ENCODE measurements at regions not wholly inside any gene's neighbourhood (a gene's known extent, or its start where the extent isn't known, plus 50 kb on each side); places are given as distances from the start of the nearest gene placed in this dataset.
"Not testable (repeated sequence)": the region's sequence is repeated elsewhere in the genome, so short reads cannot be mapped to it uniquely, and the experiment has no call there.

DNA sequence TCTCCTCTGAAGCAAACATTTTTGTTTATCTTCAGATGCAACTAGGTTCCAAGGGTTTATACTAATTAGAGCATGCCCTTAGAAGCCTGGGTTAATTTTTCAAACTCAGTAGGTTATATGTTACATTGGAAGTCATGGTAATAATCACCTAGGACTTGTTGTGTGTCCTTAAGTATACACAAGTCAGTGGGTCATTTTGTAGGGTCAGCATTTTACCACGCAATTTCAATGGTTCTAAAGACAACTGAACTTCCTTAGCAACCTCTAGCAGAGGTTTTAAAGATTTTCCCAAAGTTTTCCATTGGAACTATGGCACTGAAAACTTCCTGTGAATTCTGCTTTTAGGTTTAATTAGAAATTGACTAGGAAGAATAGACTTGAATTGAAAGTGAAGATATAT, 99.6 kb upstream of the NANOGP8 start:
- Mint-ChIP-seq H3K9me3 (no peaks in the 10 kb centered on the region), H3K4me3 (no peak overlapping the region), H3K36me3 (no peaks in the 10 kb centered on the region), H3K27me3 (no peaks in the 10 kb centered on the region), H3K4me1 (no peaks in the 10 kb centered on the region), H3K27ac (no peak overlapping the region)
- DNase-seq (no peak), ATAC-seq (ENCODE audit: low read depth) (no peak)
- POLR2A ChIA-PET: no interaction called here

DNA sequence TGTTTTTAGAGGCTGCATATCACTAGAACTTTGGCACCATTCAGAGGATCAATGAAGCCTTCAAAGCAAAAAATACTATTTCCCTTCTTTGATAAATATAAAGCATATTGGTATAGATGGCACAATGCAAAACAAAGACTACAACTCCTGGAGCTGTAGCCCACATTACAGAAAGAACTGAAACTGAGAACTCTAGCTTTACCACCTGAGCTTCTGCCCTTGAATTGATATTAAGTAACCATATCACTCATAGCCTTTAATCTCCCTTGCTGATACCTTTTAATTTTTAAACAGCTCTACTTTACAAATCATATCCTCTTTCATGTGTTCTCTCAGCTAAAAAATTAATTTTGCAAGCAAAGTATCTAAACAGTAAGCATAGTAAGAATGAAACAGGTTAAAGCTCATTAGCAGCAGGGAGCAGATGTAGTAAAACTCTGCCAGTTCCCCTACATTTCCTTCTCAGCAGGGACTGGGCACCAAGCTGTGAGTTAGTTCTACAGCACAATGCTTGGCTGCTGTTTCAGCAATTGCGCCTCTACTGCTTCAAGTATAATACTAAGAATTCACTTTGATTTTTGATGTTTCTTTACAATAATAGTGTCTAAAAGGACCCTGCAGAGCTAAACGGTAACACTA, 97.9 kb upstream of the NANOGP8 start:
- Mint-ChIP-seq H3K36me3 (no peaks in the 10 kb centered on the region), H3K27me3 (no peaks in the 10 kb centered on the region), H3K27ac (no peak overlapping the region), H3K4me3 (no peak overlapping the region), H3K9me3 (no peaks in the 10 kb centered on the region), H3K4me1 (no peaks in the 10 kb centered on the region)
- DNase-seq (no peak), ATAC-seq (ENCODE audit: low read depth) (no peak)
- POLR2A ChIA-PET: no interaction called here

DNA sequence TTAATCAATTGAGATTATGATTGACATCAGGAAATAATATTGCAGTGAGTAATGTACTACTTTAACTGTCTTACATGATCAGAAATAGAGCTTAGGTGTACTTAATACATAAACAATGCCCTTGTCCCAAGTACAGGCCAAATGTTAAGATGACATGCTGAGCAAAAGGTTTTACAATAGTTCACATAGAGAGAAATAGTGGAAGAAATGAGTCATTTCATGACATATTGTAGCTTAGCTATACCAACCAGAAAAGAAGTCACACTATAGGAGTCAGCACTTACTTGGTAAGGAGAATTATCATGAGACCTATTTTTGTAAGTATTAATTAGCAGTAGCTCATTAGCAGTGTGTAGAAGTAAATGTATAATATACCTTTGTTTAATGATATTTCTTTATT, 96.4 kb upstream of the NANOGP8 start:
- POLR2A ChIA-PET: no interaction called here
- no peaks in the 10 kb centered on the region for H3K9me3 Mint-ChIP-seq
- H3K4me3 Mint-ChIP-seq: no peak overlapping the region

DNA sequence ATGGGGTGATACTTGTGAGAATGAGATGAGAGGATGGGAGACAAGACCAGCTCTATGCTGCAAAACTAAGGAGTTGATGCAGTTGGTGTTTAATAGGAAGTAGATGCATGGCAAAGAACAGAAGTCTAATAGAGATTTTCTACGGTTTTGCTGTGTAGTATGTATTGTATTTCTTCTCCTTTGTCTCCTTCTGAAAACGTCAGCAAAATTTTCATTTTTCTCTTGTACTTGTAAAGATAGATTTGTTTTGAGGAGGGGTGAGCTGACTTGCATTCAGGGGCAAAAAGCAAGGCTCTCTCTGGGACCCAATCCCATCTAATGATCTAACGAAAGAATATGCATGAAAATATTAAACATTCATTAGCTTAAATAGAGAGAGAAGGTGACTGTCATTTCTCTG, 94.6 kb upstream of the NANOGP8 start:
- Mint-ChIP-seq H3K4me1 (no peaks in the 10 kb centered on the region), H3K27ac (no peak overlapping the region), H3K9me3 (no peaks in the 10 kb centered on the region), H3K27me3 (no peaks in the 10 kb centered on the region), H3K4me3 (no peak overlapping the region), H3K36me3 (no peaks in the 10 kb centered on the region)
- DNase-seq: no peak
- no peak for ATAC-seq (ENCODE audit: low read depth)
- POLR2A ChIA-PET: no interaction called here

More for the DNA sequence above, 96.4 kb upstream of the NANOGP8 start:
- Mint-ChIP-seq H3K4me1 (no peaks in the 10 kb centered on the region), H3K27ac (no peak overlapping the region), H3K27me3 (no peaks in the 10 kb centered on the region), H3K36me3 (no peaks in the 10 kb centered on the region)
- DNase-seq (no peak), ATAC-seq (ENCODE audit: low read depth) (no peak)

DNA sequence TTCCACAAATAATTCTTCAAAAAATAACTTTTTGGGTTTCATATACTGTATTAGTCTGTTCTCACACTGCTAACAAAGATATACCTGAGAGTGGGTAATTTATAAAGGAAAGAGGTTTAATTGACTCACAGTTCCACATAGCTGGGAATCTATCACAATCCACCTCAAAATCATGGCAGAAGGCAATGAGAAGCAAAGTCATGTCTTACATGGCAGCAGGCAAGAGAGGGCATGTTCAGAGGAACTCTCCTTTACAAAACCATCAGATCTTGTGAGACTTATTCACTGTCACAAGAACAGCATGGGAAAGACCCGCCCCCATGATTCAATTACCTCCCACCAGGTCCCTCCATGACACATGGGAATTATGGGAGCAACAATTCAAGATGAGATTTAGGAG, 93.1 kb upstream of the NANOGP8 start:
- DNase-seq; H3K4me3 Mint-ChIP-seq; H3K4me1 Mint-ChIP-seq; H3K27me3 Mint-ChIP-seq; ATAC-seq (ENCODE audit: low read depth); H3K9me3 Mint-ChIP-seq; H3K36me3 Mint-ChIP-seq; H3K27ac Mint-ChIP-seq; POLR2A ChIA-PET: not testable (repeated sequence)

DNA sequence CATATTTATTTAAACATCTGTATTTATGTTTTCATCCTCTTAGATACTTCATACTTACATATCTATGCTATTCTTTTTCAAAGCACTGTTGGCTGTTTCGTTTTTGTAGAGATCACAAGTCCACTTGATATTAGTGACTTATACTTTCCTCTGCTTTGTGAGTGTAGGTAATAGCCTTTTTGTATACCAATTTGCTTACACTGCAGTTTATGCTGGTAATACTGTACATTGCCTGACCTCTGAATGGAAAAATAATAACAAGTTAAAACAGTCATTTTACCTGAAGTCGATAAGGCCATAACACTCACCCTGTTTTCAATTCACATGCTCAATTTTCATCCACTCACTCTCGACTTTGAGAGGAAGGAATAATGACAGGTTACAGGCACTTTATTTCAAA, 89.9 kb upstream of the NANOGP8 start:
- H3K27me3 Mint-ChIP-seq: peaks cover 3% of the 10 kb centered on the region
- no peaks in the 10 kb centered on the region for H3K36me3 Mint-ChIP-seq
- ATAC-seq (ENCODE audit: low read depth) (no peak), DNase-seq (no peak)
- POLR2A ChIA-PET: no interaction called here
- H3K4me3 Mint-ChIP-seq: no peak overlapping the region
- no peaks in the 10 kb centered on the region for H3K9me3 Mint-ChIP-seq
- no peaks in the 10 kb centered on the region for H3K4me1 Mint-ChIP-seq
- H3K27ac Mint-ChIP-seq: no peak overlapping the region

DNA sequence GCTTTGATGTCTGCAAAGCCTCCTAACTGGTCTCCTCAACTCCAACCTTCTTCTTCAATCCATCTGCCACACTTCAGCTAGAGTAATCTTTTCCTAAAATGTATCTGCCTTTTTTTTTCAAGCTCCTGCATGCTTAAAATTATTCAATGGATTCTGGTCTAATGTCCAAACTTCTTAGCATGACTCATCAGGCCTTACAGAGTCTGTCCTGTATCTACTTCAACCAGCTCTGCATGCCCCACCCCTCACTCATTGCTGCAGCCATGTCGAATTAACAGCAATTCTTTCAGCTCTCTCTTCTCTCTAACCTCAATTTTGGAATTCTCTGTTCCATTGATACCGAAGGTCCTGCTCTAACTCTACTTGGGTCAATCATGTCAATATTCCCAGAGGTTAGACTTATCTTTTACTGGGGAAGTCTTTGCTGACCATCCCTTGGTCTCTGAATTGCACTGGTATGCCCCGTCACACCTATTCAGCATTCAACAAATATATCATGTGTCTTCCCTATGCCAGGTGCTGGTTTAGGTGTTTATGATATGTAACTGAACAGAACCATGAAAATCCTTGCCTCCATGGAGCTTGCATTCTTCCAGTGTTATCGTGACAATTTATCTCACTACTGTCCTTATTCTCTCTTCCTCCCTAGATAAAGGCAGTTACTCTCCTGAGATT, 88.5 kb upstream of the NANOGP8 start:
- Mint-ChIP-seq H3K36me3 (no peaks in the 10 kb centered on the region), H3K9me3 (no peaks in the 10 kb centered on the region), H3K4me1 (no peaks in the 10 kb centered on the region), H3K27ac (no peak overlapping the region), H3K27me3 (peaks cover 3% of the 10 kb centered on the region), H3K4me3 (no peak overlapping the region)
- POLR2A ChIA-PET: no interaction called here
- ATAC-seq (ENCODE audit: low read depth) (no peak), DNase-seq (no peak)

DNA sequence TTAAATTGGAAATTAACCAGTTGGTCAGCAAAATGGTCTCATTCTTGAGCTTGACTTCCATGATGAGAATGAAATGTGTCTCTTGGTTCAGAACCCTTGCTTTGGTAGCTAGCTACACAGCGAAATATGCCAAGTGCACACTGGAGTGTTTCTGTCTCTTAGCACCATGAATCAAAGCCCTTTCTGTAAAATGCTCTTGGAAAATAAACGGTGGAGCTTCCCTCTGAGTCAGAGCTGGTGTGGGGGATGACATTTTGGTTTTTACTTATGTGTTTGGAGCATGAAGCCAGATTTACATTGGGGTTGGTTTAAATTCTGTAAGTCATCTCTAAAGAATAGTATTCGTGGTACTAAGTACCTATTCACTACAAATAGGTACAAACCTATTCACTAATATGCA, 85.1 kb upstream of the NANOGP8 start:
- no peak for ATAC-seq (ENCODE audit: low read depth)
- Mint-ChIP-seq H3K27ac (no peak overlapping the region), H3K27me3 (peaks cover 6% of the 10 kb centered on the region), H3K4me3 (no peak overlapping the region), H3K36me3 (no peaks in the 10 kb centered on the region), H3K9me3 (no peaks in the 10 kb centered on the region), H3K4me1 (no peaks in the 10 kb centered on the region)
- POLR2A ChIA-PET: no interaction called here
- no peak for DNase-seq

DNA sequence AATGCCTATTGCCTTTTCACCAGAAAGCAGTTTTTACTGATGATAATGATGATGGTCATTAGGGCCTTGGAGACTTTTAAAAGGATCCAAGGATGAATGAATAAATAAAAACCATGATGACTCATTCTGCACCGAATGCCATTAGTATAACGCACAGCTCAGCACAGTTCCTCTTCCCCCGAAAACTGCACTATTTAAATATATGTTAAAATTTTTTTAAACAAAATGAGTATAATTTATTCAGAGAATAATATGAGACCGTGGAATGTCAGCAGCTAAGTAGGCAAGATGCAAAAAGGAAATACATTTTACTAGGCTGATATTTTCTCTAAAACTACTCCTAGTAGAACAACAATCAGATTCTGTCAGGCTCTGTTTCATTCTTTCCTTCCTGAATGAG, 83.4 kb upstream of the NANOGP8 start:
- POLR2A ChIA-PET: no interaction called here
- ATAC-seq (ENCODE audit: low read depth): no peak
- no peak overlapping the region for H3K27ac Mint-ChIP-seq
- peaks cover 6% of the 10 kb centered on the region for H3K27me3 Mint-ChIP-seq
- no peaks in the 10 kb centered on the region for H3K4me1 Mint-ChIP-seq
- no peaks in the 10 kb centered on the region for H3K9me3 Mint-ChIP-seq
- no peaks in the 10 kb centered on the region for H3K36me3 Mint-ChIP-seq
- H3K4me3 Mint-ChIP-seq: no peak overlapping the region
- no peak for DNase-seq

DNA sequence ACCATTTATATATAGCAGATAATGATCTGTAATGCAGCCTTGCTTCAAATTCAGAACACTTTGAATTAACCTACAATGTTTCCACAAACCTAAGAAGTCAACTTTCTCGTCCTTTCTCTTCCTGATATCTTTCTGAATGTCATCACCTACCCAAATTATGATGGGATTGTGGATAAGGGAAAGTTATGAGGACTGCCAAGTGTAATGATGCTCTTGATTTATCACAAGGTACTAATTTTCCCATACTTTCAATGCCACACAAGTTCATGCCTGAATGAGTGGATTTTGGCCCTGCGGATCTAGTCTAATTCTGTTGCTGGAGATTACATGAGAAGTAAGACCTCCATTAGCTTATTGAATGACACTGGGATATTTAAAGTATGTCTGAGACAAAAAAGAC, 82.6 kb upstream of the NANOGP8 start:
- POLR2A ChIA-PET: no interaction called here
- DNase-seq (no peak), ATAC-seq (ENCODE audit: low read depth) (no peak)
- Mint-ChIP-seq H3K4me1 (no peaks in the 10 kb centered on the region), H3K27ac (no peak overlapping the region), H3K36me3 (no peaks in the 10 kb centered on the region), H3K27me3 (peaks cover 3% of the 10 kb centered on the region), H3K4me3 (no peak overlapping the region), H3K9me3 (no peaks in the 10 kb centered on the region)

DNA sequence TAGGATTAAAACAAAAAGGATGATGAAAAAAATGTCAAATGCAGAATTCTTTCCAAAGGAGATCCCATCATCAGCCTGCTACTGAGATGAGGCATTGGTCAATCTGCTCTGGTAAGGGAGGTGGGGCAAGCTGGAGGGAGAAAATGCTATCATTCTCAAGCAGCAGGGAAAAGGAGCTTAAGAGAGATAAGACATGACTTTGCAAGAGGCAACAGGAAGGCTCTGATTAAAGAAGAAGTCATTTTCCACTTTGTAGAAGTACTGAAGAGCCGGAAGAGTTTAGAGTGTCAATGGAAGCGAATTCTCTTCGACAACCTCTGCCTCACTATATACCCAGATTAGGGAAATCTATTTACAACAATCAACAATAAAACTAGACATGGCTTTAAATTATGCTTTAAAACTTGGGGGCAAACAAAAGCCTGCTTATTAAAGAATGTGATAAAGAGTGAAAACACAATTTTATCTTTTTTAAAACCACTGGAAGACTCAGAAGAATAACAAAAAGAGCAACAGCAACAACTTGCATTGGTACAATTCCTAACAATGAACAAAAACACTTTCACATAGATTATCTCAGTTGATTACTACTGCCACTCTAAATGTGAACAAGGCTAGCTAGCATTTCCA, 81.8 kb upstream of the NANOGP8 start:
- DNase-seq (no peak), ATAC-seq (ENCODE audit: low read depth) (no peak)
- no peak overlapping the region for H3K4me3 Mint-ChIP-seq
- no peaks in the 10 kb centered on the region for H3K4me1 Mint-ChIP-seq
- no peak overlapping the region for H3K27ac Mint-ChIP-seq
- peaks cover 3% of the 10 kb centered on the region for H3K27me3 Mint-ChIP-seq
- POLR2A ChIA-PET: no interaction called here
- no peaks in the 10 kb centered on the region for H3K9me3 Mint-ChIP-seq
- H3K36me3 Mint-ChIP-seq: no peaks in the 10 kb centered on the region

DNA sequence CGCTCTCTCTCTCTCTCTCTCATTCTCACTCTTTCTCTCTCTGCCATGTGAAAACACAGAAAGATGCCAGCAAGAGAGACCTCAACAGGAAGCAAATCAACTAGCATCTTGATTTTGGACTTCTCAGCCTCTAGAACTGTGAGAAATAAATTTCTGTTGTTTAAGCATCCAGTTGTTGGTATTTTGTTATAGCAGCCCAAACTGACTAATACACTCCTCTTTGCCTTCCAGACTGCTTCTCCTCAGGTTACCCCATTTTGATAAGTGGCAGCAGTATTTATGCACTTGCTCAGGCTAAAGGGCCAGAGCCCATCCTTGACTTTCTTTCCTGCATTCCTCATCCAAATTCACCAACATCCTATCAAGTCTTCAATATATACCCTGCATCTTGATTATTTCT, 76.6 kb upstream of the NANOGP8 start:
- ATAC-seq (ENCODE audit: low read depth) (no peak), DNase-seq (no peak)
- POLR2A ChIA-PET: no interaction called here
- H3K9me3 Mint-ChIP-seq: no peaks in the 10 kb centered on the region
- no peaks in the 10 kb centered on the region for H3K4me1 Mint-ChIP-seq
- H3K4me3 Mint-ChIP-seq: no peak overlapping the region
- no peaks in the 10 kb centered on the region for H3K27me3 Mint-ChIP-seq
- no peaks in the 10 kb centered on the region for H3K36me3 Mint-ChIP-seq
- no peak overlapping the region for H3K27ac Mint-ChIP-seq

DNA sequence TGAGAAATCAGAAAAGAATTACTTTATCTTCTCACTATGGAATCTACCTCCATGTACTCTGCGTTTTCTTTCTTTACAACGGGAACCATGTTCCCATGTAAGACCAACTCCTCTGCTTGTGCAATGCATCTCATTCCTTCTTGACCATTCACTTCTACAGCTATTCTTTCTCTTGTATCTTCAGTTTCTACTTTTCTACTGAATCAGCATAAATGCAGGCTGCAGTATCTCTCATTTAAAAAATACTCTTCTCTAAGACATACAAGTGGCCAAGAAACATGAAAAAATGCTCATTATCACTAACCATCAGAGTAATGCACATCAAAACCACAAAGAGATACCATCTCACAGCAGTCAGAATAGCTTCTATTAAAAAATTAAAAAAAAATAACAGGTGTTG, 74.1 kb upstream of the NANOGP8 start:
- ATAC-seq (ENCODE audit: low read depth) (no peak), DNase-seq (no peak)
- Mint-ChIP-seq H3K4me1 (no peaks in the 10 kb centered on the region), H3K9me3 (no peaks in the 10 kb centered on the region), H3K27ac (no peak overlapping the region), H3K36me3 (no peaks in the 10 kb centered on the region), H3K27me3 (no peaks in the 10 kb centered on the region), H3K4me3 (no peak overlapping the region)
- POLR2A ChIA-PET: no interaction called here

DNA sequence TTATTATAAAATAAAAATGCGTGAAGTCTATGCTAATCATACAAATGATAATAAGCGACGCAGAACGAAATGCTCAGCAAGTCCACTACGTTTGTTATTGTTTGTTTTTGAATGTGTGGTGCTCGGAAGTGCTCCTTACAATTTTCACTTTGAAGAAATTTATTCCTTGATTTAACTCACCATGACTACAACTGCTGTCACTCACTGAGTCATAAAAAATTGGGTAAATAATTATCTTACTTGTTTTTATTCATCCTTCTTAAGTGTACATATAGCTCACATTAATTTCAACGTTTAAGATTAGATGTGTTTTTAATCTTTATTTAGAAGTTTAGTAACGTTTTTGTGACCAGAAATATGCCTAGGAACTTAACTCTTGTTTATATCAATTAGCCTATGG, 66.7 kb upstream of the NANOGP8 start:
- POLR2A ChIA-PET: no interaction called here
- DNase-seq (no peak), ATAC-seq (ENCODE audit: low read depth) (no peak)
- no peaks in the 10 kb centered on the region for H3K4me1 Mint-ChIP-seq
- H3K9me3 Mint-ChIP-seq: no peaks in the 10 kb centered on the region
- H3K4me3 Mint-ChIP-seq: no peak overlapping the region
- H3K27me3 Mint-ChIP-seq: peaks cover 4% of the 10 kb centered on the region
- no peaks in the 10 kb centered on the region for H3K36me3 Mint-ChIP-seq
- no peak overlapping the region for H3K27ac Mint-ChIP-seq
